ENCODE measurements at regions not wholly inside any gene's neighbourhood (a gene's known extent, or its start where the extent isn't known, plus 50 kb on each side); places are given as distances from the start of the nearest gene placed in this dataset.

- TF ChIP-seq CTCF (IDR thresholded peaks at IDR 0.05), result no peak
- no peaks in the 10 kb centered on the region for H3K27me3 ChIP-seq
- DNase-seq (ENCODE audit: low spot score in 2 of 2), result no peak
- no peaks in the 10 kb centered on the region for H3K9me3 ChIP-seq
- no peaks in the 10 kb centered on the region for H3K36me3 ChIP-seq
- intact Hi-C loops (cut with DNase I), result no loop called here
- no peaks in the 10 kb centered on the region for H3K4me1 ChIP-seq
- H3K27ac ChIP-seq, result no peak overlapping the region
- H3K4me3 ChIP-seq, result no peak overlapping the region
Observed at GRCh38 chr12:69052613-69053408, 119.8 kb upstream of the CPM start.

- no peaks in the 10 kb centered on the region for H3K4me1 ChIP-seq
- TF ChIP-seq CTCF (IDR thresholded peaks at IDR 0.05), result no peak
- no peaks in the 10 kb centered on the region for H3K9me3 ChIP-seq
- DNase-seq (ENCODE audit: low spot score in 2 of 2), result no peak
- no peaks in the 10 kb centered on the region for H3K27me3 ChIP-seq
- intact Hi-C loops (cut with DNase I), result no loop called here
- no peak overlapping the region for H3K4me3 ChIP-seq
- H3K36me3 ChIP-seq, result no peaks in the 10 kb centered on the region
- no peak overlapping the region for H3K27ac ChIP-seq
Observed at GRCh38 chr12:69054343-69055056, 121.5 kb upstream of the CPM start.

- Histone ChIP-seq H3K27me3 (no peaks in the 10 kb centered on the region), H3K4me1 (no peaks in the 10 kb centered on the region), H3K4me3 (no peak overlapping the region), H3K9me3 (no peaks in the 10 kb centered on the region), H3K36me3 (no peaks in the 10 kb centered on the region), H3K27ac (no peak overlapping the region)
- DNase-seq (ENCODE audit: low spot score in 2 of 2), result no peak
- TF ChIP-seq CTCF (IDR thresholded peaks at IDR 0.05), result no peak
- intact Hi-C loops (cut with DNase I), result no loop called here
Observed at GRCh38 chr12:69055280-69055679, 122.3 kb upstream of the CPM start.

DNA sequence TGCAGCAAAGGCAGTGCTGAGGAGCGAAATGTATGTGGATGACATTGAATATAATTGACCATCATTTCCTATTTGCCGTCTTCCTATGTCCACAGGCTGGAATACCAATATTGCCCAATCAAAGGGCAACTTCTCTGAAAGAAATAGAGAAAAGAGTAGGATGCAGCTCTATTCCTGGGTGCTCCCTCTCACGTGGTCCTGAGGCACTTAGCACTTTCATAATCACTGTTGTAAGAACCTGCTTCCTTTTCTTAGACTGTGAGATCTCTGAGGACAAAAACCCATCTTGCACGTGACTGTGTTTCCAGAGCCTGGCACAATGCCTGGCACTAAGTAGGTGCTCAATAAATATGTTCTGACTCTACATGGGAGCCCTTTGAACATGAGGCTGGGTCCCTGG lies 122.7 kb upstream of the CPM start:
- no peaks in the 10 kb centered on the region for H3K9me3 ChIP-seq
- H3K27ac ChIP-seq, result no peak overlapping the region
- H3K4me1 ChIP-seq, result no peaks in the 10 kb centered on the region
- no peak for DNase-seq (ENCODE audit: low spot score in 2 of 2)
- no peaks in the 10 kb centered on the region for H3K36me3 ChIP-seq
- intact Hi-C loops (cut with DNase I), result no loop called here
- H3K4me3 ChIP-seq, result no peak overlapping the region
- TF ChIP-seq CTCF (IDR thresholded peaks at IDR 0.05), result no peak
- H3K27me3 ChIP-seq, result no peaks in the 10 kb centered on the region

GRCh38 chr12:69056743-69057515 lies 124.0 kb upstream of the CPM start:
- intact Hi-C loops (cut with DNase I), result no loop called here
- H3K27me3 ChIP-seq, result no peaks in the 10 kb centered on the region
- H3K27ac ChIP-seq, result no peak overlapping the region
- TF ChIP-seq CTCF (IDR thresholded peaks at IDR 0.05), result no peak
- no peaks in the 10 kb centered on the region for H3K36me3 ChIP-seq
- no peaks in the 10 kb centered on the region for H3K9me3 ChIP-seq
- no peak overlapping the region for H3K4me3 ChIP-seq
- no peaks in the 10 kb centered on the region for H3K4me1 ChIP-seq
- no peak for DNase-seq (ENCODE audit: low spot score in 2 of 2)

All from ascending aorta (tissue), 2 donors.